IPS-18c (cell line): ENCODE measurements at regions not wholly inside any gene's neighbourhood (a gene's known extent, or its start where the extent isn't known, plus 50 kb on each side); places are given as distances from the start of the nearest gene placed in this dataset.
"Not testable (repeated sequence)": the region's sequence is repeated elsewhere in the genome, so short reads cannot be mapped to it uniquely, and the experiment has no call there.

ENCODE experiments used
- H3K4me3 ChIP-seq: 2 replicates; pipeline ENCODE4 v1.7.0; 2013; ENCODE audit warnings: low read depth, mild to moderate bottlenecking, low read length, moderate library complexity; ENCODE audit not compliant: insufficient read depth
- H3K9me3 ChIP-seq: one replicate; pipeline ENCODE4 v1.6.1; 2013; ENCODE audit warnings: mild to moderate bottlenecking, low read length, moderate library complexity; ENCODE audit not compliant: control insufficient read depth, insufficient read depth

DNA sequence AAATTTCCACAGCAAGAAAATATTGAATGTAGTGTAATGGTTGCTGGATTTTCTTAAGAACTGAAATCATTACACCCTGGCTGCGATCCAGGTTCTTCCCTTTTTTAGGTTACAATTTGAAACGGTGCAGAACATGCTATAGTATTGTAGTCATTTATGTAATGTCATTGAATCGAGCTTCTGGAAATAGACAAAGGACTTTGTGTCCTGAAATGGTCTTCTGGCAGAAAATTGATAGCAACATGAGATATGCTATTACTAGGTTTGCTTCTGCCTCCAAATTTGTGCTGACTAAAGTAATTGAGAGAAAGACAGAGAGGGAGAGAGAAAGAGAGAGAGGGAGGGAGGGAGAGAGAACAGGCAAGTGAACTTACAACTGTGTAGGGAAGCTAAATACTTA lies 146.2 kb upstream of the NFIA start:
- no peaks in the 10 kb centered on the region for H3K9me3 ChIP-seq

GRCh38 chr1:60935599-60936110 lies 146.7 kb upstream of the NFIA start:
- no peaks in the 10 kb centered on the region for H3K9me3 ChIP-seq
- H3K4me3 ChIP-seq, result no peak overlapping the region

More for the DNA sequence above, 146.2 kb upstream of the NFIA start:
- no peak overlapping the region for H3K4me3 ChIP-seq

DNA sequence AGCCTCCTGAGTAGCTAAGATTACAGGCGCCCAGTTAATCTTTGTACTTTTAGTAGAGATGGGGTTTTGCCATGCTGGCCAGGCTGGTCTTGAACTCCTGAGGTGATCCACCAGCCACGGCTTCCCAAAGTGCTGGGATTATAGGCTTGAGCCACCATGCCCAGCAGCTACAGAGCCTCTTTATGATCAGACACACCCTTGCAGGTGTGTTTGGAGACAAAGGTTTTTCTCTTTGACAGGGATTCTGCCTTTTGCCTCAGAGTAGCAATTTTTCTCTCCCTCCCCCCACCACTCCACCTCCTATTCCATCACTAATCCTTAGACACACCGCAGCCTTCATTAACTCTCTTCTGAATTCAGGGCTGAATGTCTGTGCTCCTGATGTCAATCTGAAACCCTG lies 152.2 kb upstream of the NFIA start:
- no peaks in the 10 kb centered on the region for H3K9me3 ChIP-seq

GRCh38 chr1:60924964-60925798 lies 157.2 kb upstream of the NFIA start:
- Histone ChIP-seq H3K9me3 (no peaks in the 10 kb centered on the region), H3K4me3 (no peak overlapping the region)

More for the DNA sequence above, 152.2 kb upstream of the NFIA start:
- H3K4me3 ChIP-seq, result no peak overlapping the region

GRCh38 chr1:60924165-60924564 lies 158.2 kb upstream of the NFIA start:
- Histone ChIP-seq H3K4me3 (no peak overlapping the region), H3K9me3 (no peaks in the 10 kb centered on the region)

DNA sequence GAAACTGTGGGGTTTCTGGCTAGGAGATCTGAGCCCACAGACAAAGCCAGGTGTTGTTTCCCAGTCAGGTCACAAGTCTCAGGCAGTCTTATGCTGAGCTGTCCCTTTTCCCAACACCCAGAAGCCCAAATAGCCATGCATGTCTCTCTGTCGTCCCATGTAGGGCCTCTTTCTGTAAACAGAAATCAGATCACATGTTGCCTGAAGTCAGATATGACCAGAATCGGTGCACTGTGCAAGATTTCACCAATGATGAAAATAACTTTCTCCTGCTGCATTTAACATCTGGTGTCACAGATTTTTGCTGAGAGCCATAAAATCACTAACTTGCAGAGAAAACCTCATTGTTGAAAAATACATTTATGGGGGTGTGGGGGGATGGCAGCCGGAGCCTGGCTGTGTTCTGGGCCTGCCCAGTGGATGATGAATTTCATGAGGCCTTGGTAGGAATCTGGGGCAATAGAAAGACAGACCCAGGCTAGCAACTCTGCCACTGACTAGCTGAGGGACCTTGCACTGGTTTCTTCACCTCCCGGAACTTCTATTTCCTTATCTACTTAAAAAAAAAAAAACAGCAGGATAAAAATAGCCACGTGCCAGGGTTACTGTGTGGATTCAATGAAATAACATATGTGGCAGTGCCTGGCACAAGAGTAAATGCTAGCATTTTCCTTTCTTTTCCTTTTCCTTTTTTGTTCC lies 158.8 kb upstream of the NFIA start:
- no peaks in the 10 kb centered on the region for H3K9me3 ChIP-seq
- H3K4me3 ChIP-seq, result no peak overlapping the region

DNA sequence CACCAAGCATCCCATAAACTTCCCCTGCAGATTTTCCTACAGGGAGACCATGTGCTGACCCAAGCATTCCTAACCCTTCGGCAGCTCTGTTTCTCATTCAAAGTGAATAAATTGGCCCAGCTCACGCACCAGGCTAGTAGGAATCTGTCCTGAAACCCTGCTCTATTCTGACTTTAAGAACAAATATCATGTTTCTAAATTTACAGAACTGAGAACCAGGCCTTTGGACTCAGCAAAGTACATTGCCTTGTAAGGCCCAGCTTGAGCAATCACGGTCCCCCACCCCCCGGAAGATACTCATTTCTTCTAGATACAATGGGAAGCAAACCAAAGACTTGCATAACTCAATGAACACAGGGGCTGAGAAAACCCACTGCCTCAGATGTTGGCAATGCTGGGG lies 160.1 kb upstream of the NFIA start:
- no peaks in the 10 kb centered on the region for H3K9me3 ChIP-seq
- no peak overlapping the region for H3K4me3 ChIP-seq

- no peaks in the 10 kb centered on the region for H3K9me3 ChIP-seq
- H3K4me3 ChIP-seq, result no peak overlapping the region
These were observed 161.2 kb upstream of the NFIA start for GRCh38 chr1:60921175-60921574.

- H3K9me3 ChIP-seq, result no peaks in the 10 kb centered on the region
- H3K4me3 ChIP-seq, result no peak overlapping the region
These were observed 161.8 kb upstream of the NFIA start for GRCh38 chr1:60920561-60920960.

GRCh38 chr1:60918867-60919266 lies 163.5 kb upstream of the NFIA start:
- Histone ChIP-seq H3K9me3 (no peaks in the 10 kb centered on the region), H3K4me3 (no peak overlapping the region)

DNA sequence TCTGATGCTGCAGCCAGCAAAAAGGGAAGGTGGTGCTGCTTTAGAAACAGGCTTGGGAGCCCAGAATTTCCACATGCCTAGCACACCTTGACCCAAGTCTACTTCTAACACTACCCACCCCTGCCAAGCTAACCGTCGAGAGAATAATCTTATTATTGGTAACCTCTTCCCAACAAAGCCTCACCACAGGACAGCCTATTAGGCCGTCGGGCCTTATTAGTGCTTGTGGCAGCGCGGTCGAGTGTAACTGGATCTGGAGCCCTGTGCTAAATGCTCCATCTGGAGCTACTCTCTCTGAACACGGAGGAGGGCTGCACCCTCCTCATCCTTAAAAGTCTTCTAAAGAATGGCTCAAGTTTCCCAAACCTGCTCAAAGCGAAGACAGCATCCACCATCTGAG lies 165.5 kb upstream of the NFIA start:
- Histone ChIP-seq H3K4me3 (no peak overlapping the region), H3K9me3 (peaks cover 2% of the 10 kb centered on the region)

DNA sequence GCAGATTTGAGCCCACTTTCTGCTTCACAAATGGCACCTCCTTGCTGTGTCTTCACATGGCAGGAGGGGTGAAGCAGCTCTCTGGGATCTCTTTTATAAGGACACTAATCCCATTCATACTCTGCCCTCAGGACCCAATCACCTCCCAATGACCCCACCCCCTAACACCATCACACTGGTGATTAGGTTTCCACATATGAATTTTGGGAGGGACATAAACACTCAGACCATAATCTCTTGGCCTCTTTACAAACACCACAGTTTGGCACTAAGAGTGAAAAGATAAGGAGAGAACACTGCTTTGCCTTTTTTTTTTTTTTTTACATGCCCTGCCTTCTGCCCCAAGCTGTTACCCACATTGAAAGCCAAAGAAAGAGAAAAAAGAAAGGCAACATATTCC lies 166.2 kb upstream of the NFIA start:
- Histone ChIP-seq H3K4me3 (no peak overlapping the region), H3K9me3 (peaks cover 2% of the 10 kb centered on the region)

DNA sequence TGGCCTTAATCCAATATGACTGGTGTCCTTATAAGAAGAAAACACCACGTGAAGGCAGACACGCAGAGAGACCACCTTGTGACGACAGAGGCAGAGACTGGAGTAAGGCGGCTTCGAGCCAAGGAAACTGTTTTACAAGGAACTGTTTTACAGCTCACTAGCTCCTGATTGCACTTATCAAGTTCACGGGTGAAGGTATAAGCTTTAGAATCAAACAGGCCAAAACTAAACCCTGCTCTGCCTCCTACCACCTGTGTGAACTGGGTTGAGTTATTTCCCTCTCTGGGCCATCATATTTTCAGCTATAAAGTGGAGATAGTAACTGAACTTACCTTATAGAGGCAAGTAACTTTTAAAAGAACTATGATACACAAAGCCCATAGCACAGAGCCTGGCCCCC lies 166.9 kb upstream of the NFIA start:
- peaks cover 2% of the 10 kb centered on the region for H3K9me3 ChIP-seq
- H3K4me3 ChIP-seq, result no peak overlapping the region

DNA sequence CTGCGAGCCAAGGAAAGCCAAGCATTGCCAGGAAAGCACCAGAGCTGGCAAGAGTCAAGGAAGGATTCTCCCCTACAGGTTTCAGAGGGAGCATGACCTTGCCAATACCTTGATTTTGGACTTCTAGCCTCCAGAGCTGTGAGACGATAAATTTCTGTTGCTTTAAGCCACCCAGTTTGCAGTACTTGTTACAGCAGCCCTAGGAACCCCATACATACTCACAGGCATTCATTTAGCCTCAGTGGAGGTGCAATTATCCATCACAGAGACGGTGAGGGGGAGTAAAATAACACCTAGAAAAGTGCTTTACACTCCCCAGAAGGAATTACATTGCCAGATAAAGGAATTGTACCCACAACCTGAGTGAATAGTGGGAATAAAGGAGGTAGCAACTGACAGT lies 167.4 kb upstream of the NFIA start:
- no peak overlapping the region for H3K4me3 ChIP-seq
- peaks cover 2% of the 10 kb centered on the region for H3K9me3 ChIP-seq

DNA sequence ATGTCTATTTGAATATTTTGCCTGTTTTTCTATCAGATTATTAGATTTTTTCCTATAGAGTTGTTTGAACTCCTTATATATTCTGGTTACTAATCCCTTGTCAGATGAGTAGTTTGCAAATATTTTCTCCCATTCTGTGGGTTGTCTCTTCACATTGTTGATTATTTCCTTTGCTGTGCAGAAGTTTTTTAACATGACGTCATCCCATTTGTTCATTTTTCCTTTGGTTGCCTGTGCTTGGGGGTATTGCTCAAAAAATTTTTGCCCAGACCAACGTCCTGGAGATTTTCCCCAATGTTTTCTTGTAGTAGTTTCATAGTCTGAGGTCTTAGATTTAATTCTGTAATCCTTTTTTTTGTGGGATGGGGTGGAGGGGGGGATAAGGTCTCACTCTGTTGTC lies 168.7 kb upstream of the NFIA start:
- not testable (repeated sequence) for H3K9me3 ChIP-seq, H3K4me3 ChIP-seq

GRCh38 chr1:60913039-60913438 lies 169.3 kb upstream of the NFIA start:
- no peak overlapping the region for H3K4me3 ChIP-seq
- peaks cover 2% of the 10 kb centered on the region for H3K9me3 ChIP-seq

DNA sequence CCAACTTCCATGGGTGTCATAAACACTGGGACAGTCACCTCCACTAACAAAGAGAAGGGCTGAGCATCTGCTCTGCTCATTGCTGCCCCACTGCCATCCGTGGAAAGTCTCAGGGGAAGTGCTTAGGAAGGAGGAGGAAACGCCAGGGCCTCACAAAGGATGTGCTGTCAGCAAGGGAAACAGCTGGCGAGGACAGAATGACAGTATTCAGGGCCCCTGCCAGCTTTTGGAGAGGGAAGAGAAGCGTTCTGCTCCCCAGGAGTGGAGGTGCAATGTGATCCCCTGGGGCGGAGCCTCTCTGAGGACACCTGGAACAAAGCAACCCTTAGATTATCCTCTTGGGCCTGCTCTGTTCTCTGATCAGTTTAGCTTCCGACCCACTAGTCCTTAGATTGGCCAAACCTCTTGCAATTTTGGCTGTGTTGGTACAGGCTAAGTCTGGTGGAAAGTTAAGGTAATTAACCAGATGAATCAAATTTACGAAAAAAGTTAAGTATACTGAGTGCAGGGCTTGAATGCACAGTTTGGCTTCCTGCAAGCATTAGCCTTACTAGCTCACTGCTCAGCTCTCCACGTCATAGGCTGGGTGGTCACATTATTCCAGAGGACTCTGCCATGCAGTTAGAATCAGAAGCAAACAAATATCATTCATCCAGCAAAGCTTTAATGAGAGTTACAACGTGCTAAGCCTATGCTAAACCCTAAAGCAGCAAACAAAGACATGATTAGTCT lies 170.2 kb upstream of the NFIA start:
- H3K9me3 ChIP-seq, result peaks cover 2% of the 10 kb centered on the region
- no peak overlapping the region for H3K4me3 ChIP-seq

DNA sequence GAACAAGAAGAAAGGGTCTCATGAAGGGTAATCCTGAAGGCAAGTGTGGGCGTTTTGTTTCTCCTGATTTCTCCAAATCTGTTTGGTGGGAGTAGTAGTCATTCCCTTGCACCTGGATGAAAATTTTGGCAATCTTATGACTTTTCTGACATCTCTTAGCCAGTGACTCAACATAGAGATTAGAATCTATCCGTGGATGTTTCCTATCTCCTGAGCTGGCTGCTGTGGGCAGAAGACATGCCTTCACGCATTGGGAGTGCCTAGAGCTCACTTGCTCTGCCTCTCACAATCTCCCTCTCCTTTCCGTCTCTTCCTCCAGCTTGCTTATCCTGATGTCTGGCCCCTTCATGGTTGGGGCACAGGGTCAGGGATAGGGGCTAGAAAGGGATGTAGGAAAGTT lies 174.2 kb upstream of the NFIA start:
- H3K4me3 ChIP-seq, result no peak overlapping the region
- peaks cover 2% of the 10 kb centered on the region for H3K9me3 ChIP-seq
